Karpas-422 (cell line): ENCODE measurements at regions not wholly inside any gene's neighbourhood (a gene's known extent, or its start where the extent isn't known, plus 50 kb on each side); places are given as distances from the start of the nearest gene placed in this dataset.

Experiments used
- DNase-seq: peaks from one replicate; pipeline ENCODE4 v3.0.0-alpha.2; 2015
- H2AFZ ChIP-seq: fragments of 200-600 bp; sonication (generic); 2 replicates; pipeline ENCODE4 v1.6.1; 2014; ENCODE audit warnings: antibody characterized with exemption, low read length, mixed read lengths
- H3K27ac ChIP-seq: fragments of 200-600 bp; sonication (generic); 2 replicates; pipeline ENCODE4 v1.5.1; 2014; ENCODE audit warnings: mild to moderate bottlenecking, low read length, moderate library complexity
- H3K27me3 ChIP-seq: fragments of 200-600 bp; sonication (generic); 2 replicates; pipeline ENCODE4 v1.6.1; 2014; ENCODE audit warnings: low read length, mixed read lengths
- H3K36me3 ChIP-seq: fragments of 200-600 bp; sonication (generic); 2 replicates; pipeline ENCODE4 v1.6.1; 2014; ENCODE audit warnings: low read length, mixed read lengths; ENCODE audit not compliant: insufficient read depth
- H3K4me1 ChIP-seq: fragments of 200-600 bp; sonication (generic); 2 replicates; pipeline ENCODE4 v1.6.1; 2014; ENCODE audit warnings: mild to moderate bottlenecking, low read length, mixed read lengths
- H3K4me2 ChIP-seq: fragments of 200-600 bp; sonication (generic); 2 replicates; pipeline ENCODE4 v1.6.1; 2014; ENCODE audit warnings: low read length, low read depth, mild to moderate bottlenecking; ENCODE audit not compliant: poor library complexity, severe bottlenecking
- H3K4me3 ChIP-seq: fragments of 200-600 bp; sonication (generic); 2 replicates; pipeline ENCODE4 v1.5.1; 2014; ENCODE audit warnings: mild to moderate bottlenecking, antibody characterized with exemption, low read length, mixed read lengths
- H3K79me2 ChIP-seq: fragments of 200-600 bp; sonication (generic); 2 replicates; pipeline ENCODE4 v1.6.1; 2014; ENCODE audit warnings: mild to moderate bottlenecking, low read length, mixed read lengths
- H3K9ac ChIP-seq: fragments of 200-600 bp; sonication (generic); 2 replicates; pipeline ENCODE4 v1.6.0; 2014; ENCODE audit warnings: low read length
- H3K9me2 ChIP-seq: fragments of 200-600 bp; sonication (generic), shearing (Covaris generic); replicated peaks from 2 replicates; pipeline ENCODE4 v1.6.0; 2014; ENCODE audit warnings: mild to moderate bottlenecking, low read length, moderate library complexity; ENCODE audit not compliant: insufficient read depth
- H3K9me3 ChIP-seq: fragments of 300-700, 200-600 bp; sonication (generic); 2 replicates; pipeline ENCODE4 v1.6.1; 2014; ENCODE audit warnings: low read length, mixed read lengths
- H4K20me1 ChIP-seq: fragments of 200-600 bp; sonication (generic); 2 replicates; pipeline ENCODE4 v1.6.1; 2014; ENCODE audit warnings: mild to moderate bottlenecking, antibody characterized with exemption, low read length, low read depth; ENCODE audit not compliant: insufficient read depth

DNA sequence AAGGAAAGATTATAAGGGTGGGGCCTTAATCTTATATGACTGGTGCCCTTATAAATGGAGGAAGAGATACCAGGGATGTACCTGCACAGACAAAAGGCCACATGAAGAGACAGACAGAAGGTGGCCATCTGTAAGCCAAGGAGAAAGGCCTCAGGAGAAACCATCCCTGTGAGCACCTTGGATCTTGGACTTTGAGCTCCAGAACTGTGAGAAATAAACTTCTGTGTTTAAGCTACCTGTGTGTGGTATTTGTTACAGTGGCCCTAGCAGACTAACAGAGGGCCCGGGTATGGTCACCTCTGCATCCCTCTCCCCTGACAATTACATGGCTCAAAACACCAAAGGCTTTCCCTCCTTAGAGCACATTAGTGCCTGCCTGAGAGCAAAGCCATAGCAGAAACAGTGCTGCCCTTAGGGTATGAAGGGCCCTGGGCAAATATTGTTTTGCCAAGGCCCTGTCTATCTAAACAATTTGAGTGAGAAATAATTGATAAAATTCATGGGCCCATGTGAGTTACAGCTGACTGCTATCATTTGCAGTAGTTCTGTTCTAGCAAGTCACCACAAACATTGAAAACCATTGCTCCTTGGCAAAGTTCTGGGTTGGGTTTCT lies 109.3 kb upstream of the MYCN start:
- H3K9ac ChIP-seq, result no peak overlapping the region
- no peaks in the 10 kb centered on the region for H3K9me3 ChIP-seq
- no peaks in the 10 kb centered on the region for H3K9me2 ChIP-seq
- H3K27me3 ChIP-seq, result no peaks in the 10 kb centered on the region
- no peaks in the 10 kb centered on the region for H3K79me2 ChIP-seq
- no peaks in the 10 kb centered on the region for H3K4me1 ChIP-seq
- H3K27ac ChIP-seq, result no peak overlapping the region
- H4K20me1 ChIP-seq, result no peaks in the 10 kb centered on the region
- DNase-seq, result no peak
- no peaks in the 10 kb centered on the region for H3K36me3 ChIP-seq
- H2AFZ ChIP-seq, result no peak overlapping the region
- H3K4me3 ChIP-seq, result no peak overlapping the region
- H3K4me2 ChIP-seq, result no peak overlapping the region

- no peak overlapping the region for H3K27ac ChIP-seq
- no peaks in the 10 kb centered on the region for H4K20me1 ChIP-seq
- no peaks in the 10 kb centered on the region for H3K9me3 ChIP-seq
- no peaks in the 10 kb centered on the region for H3K36me3 ChIP-seq
- no peaks in the 10 kb centered on the region for H3K4me1 ChIP-seq
- no peak overlapping the region for H3K9ac ChIP-seq
- no peaks in the 10 kb centered on the region for H3K9me2 ChIP-seq
- H3K27me3 ChIP-seq, result no peaks in the 10 kb centered on the region
- DNase-seq, result no peak
- H2AFZ ChIP-seq, result no peak overlapping the region
- H3K4me2 ChIP-seq, result no peak overlapping the region
- H3K4me3 ChIP-seq, result no peak overlapping the region
- no peaks in the 10 kb centered on the region for H3K79me2 ChIP-seq
Measured at GRCh38 chr2:15832030-15832709, 108.2 kb upstream of the MYCN start.

DNA sequence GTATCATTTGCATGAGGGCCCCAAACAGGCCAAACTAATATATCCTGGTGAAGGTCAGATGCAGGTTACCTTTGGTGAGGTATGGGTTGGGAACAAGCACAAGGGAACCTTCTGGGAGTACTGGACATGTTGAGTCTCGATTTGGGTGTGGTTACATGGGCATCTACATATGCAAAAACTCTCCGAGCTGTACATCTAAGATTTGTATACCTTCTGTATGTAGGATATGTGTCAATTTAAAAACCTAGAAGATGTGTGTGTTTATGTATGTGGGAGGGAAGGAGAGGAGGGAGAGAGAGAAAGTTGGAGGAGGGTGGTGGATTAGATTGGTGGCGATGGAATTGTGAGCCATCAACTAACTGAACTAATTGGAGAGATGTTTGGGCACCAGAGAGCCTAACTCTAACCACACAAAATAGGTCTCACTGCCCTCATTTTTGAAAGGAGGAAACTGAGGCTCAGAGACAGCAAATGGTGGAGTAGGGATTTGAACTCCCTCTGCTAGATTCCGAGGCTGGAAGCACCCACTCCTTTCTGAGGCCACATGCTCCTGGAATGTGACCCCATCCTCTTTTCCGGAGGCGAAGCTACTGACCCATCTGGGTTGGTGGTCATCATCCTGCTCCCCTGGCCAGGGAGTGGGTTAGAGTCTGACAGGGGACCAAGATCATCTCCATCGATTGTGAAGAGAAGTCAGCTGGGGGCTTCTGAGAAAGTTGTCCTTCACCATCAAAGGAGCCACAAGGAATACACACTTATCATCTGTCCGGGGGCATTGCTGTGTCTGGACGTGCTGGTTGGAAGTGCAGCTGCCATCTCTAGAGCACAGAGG lies 107.3 kb upstream of the MYCN start:
- H3K4me3 ChIP-seq, result no peak overlapping the region
- no peak overlapping the region for H3K27ac ChIP-seq
- H3K4me1 ChIP-seq, result no peaks in the 10 kb centered on the region
- H3K27me3 ChIP-seq, result no peaks in the 10 kb centered on the region
- DNase-seq, result no peak
- H2AFZ ChIP-seq, result no peak overlapping the region
- no peaks in the 10 kb centered on the region for H3K9me3 ChIP-seq
- no peaks in the 10 kb centered on the region for H3K36me3 ChIP-seq
- no peak overlapping the region for H3K9ac ChIP-seq
- H4K20me1 ChIP-seq, result no peaks in the 10 kb centered on the region
- no peaks in the 10 kb centered on the region for H3K79me2 ChIP-seq
- H3K9me2 ChIP-seq, result no peaks in the 10 kb centered on the region
- H3K4me2 ChIP-seq, result no peak overlapping the region

- Histone ChIP-seq H3K9me3 (no peaks in the 10 kb centered on the region), H4K20me1 (no peaks in the 10 kb centered on the region), H3K4me1 (no peaks in the 10 kb centered on the region), H3K36me3 (no peaks in the 10 kb centered on the region), H3K9ac (no peak overlapping the region), H2AFZ (no peak overlapping the region), H3K4me3 (no peak overlapping the region), H3K27ac (no peak overlapping the region), H3K4me2 (no peak overlapping the region), H3K79me2 (no peaks in the 10 kb centered on the region), H3K9me2 (no peaks in the 10 kb centered on the region), H3K27me3 (no peaks in the 10 kb centered on the region)
- DNase-seq, result no peak
Measured at GRCh38 chr2:15833731-15834130, 106.6 kb upstream of the MYCN start.

DNA sequence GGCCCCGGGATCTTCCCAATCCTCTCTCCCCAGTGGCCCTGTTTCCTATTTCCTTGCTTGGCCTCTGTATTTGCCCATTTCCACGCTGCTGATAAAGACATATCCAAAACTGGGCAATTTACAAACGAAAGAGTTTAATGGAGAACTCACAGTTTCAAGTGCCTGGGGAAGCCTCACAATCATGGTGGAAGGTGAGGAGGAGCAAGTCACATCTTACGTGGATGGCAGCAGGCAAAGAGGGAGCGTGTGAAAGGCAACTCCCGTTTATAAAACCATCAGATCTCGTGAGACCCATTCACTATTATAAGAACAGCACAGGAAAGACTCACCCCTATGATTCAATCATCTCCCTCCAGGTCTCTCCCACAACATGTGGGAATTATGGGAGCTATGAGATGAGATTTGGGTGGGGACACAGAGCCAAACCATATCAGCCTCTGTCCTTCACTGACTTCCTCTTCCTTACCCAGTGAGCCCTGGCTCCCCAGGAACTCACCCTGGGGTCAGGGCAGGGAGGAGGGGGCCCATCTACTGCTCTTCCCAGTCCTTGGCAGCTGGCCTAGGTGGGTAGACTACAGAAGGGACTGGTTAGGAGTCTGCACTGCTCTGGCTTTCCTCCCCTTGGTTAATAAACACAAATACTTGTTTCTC lies 105.8 kb upstream of the MYCN start:
- no peak for DNase-seq
- Histone ChIP-seq H3K9ac (no peak overlapping the region), H3K4me2 (no peak overlapping the region), H3K36me3 (no peaks in the 10 kb centered on the region), H3K9me3 (no peaks in the 10 kb centered on the region), H2AFZ (no peak overlapping the region), H3K4me3 (no peak overlapping the region), H3K27ac (no peak overlapping the region), H4K20me1 (no peaks in the 10 kb centered on the region), H3K4me1 (no peaks in the 10 kb centered on the region), H3K9me2 (no peaks in the 10 kb centered on the region), H3K79me2 (no peaks in the 10 kb centered on the region), H3K27me3 (no peaks in the 10 kb centered on the region)

- H3K79me2 ChIP-seq, result no peaks in the 10 kb centered on the region
- no peak overlapping the region for H3K27ac ChIP-seq
- H3K9ac ChIP-seq, result no peak overlapping the region
- no peak for DNase-seq
- no peaks in the 10 kb centered on the region for H3K27me3 ChIP-seq
- H3K36me3 ChIP-seq, result no peaks in the 10 kb centered on the region
- no peaks in the 10 kb centered on the region for H3K9me2 ChIP-seq
- H3K4me1 ChIP-seq, result no peaks in the 10 kb centered on the region
- H2AFZ ChIP-seq, result no peak overlapping the region
- H3K4me3 ChIP-seq, result no peak overlapping the region
- H3K4me2 ChIP-seq, result no peak overlapping the region
- H4K20me1 ChIP-seq, result no peaks in the 10 kb centered on the region
- no peaks in the 10 kb centered on the region for H3K9me3 ChIP-seq
Measured at GRCh38 chr2:15835991-15836688, 104.2 kb upstream of the MYCN start.

DNA sequence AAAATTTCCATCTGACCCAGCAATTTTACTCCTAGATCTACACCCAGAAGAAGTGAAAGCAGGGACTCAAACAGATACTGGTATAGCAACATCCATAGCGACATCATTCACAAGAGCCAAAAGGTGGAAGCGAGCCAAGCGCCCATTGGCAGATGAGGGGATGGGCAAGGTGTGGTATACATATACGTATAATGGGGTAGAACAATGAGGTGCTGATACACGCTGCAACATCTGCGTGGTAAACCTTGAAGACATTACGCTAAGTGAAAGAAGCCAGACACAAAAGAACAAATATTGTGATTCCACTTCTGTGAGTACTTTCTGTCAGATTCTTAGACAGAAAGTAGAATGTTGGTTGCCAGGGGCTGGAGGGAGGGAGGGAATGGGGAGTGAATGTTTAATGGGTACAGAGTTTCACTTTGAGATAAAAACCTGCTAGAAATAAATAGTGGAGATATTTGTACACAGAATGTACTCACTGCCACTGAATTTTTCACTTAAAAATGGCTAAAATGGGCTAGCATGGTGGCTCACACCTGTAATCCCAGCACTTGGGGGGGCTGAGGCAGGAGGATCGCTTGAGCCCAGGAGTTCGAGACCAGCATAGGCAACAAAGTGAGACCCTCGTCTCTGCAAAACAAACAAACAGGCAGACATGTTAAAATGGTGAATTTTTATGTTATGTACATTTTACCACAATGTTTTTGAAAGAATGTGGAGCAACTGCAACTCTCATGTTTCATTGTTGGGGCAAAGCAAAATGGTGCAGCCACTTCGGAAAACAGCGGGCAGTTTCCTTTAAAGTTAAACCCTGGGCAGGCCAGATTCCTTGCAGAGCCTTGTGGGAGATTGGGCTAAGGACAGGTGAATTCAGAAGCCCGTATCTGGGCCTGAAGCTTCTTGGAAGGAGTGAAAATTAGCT lies 103.4 kb upstream of the MYCN start:
- Histone ChIP-seq H3K9me2 (no peaks in the 10 kb centered on the region), H3K9me3 (no peaks in the 10 kb centered on the region), H3K79me2 (no peaks in the 10 kb centered on the region), H3K9ac (no peak overlapping the region), H3K4me2 (no peak overlapping the region), H3K4me3 (no peak overlapping the region), H3K27me3 (no peaks in the 10 kb centered on the region), H3K36me3 (no peaks in the 10 kb centered on the region), H4K20me1 (no peaks in the 10 kb centered on the region), H3K4me1 (no peaks in the 10 kb centered on the region), H3K27ac (no peak overlapping the region), H2AFZ (no peak overlapping the region)
- DNase-seq, result no peak
